AG04449 (cell line): ENCODE measurements at regions not wholly inside any gene's neighbourhood (a gene's known extent, or its start where the extent isn't known, plus 50 kb on each side); places are given as distances from the start of the nearest gene placed in this dataset.

ENCODE experiments used
- CTCF ChIA-PET: fragments of 350-600 bp; formaldehyde crosslinking; extraction: SDS; loops from one replicate; lab custom pipeline; 2021; ENCODE audit warnings: antibody characterized with exemption; lab: Yijun Ruan, JAX
- POLR2A ChIA-PET: fragments of 400-600, 350-600 bp; formaldehyde crosslinking; extraction: SDS; loops from one replicate; lab custom pipeline; 2020; ENCODE audit warnings: antibody characterized with exemption, inconsistent platforms; lab: Yijun Ruan, JAX
- DNase-seq: peaks from one replicate; pipeline ENCODE4 v3.0.0-alpha.2; 2010; ENCODE audit warnings: low read depth, low spot score
- H3K4me3 ChIP-seq: 2 replicates; pipeline ENCODE4 v1.5.1; 2011; ENCODE audit warnings: low read depth, mild to moderate bottlenecking, control low read depth, low read length
- CTCF ChIP-seq: IDR thresholded peaks from one replicate; pipeline ENCODE4 v1.5.1; 2011; ENCODE audit warnings: mild to moderate bottlenecking, moderate library complexity, low read length, control low read depth, inconsistent platforms; ENCODE audit not compliant: insufficient read depth; ENCODE audit errors: missing control alignments

GRCh38 chr3:174442302-174442682 lies 416.8 kb upstream of the NAALADL2 start:
- ChIA-PET POLR2A (interaction anchor here (0.9 to 1.8 kb wide), 2 partner anchors 561 to 828 kb away, joined by 4 read pairs; no protein-coding TSS in a partner anchor), CTCF (interaction anchor here (1.7 kb wide), 1 partner anchor 317 kb away, joined by 5 read pairs; no protein-coding TSS in a partner anchor)
- H3K4me3 ChIP-seq: peak overlapping the region; percentile 69
- TF ChIP-seq CTCF: no peak
- DNase-seq: no peak

GRCh38 chr3:174444391-174444790 lies 414.7 kb upstream of the NAALADL2 start:
- CTCF ChIA-PET: no interaction called here
- no peak overlapping the region for H3K4me3 ChIP-seq
- POLR2A ChIA-PET: no interaction called here
- DNase-seq: no peak
- TF ChIP-seq CTCF: no peak

DNA sequence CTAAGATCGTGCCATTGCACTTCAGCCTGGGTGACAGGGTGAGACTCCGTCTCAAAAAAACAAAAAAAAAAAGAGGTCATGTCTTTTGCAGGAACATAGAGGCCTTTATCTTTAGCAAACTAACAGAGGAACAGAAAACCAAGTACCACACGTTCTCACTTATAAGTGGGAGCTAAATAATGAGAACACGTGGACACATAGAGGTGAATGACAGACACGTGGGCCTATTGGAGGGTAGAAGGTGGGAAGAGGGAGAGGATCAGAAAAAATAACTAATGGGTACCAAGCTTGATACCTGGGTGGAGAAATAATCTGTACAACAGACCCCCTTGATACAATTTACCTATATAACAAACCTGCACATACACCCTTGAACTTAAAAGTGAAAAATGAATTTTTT lies 401.4 kb upstream of the NAALADL2 start:
- CTCF ChIA-PET: no interaction called here
- POLR2A ChIA-PET: no interaction called here

DNA sequence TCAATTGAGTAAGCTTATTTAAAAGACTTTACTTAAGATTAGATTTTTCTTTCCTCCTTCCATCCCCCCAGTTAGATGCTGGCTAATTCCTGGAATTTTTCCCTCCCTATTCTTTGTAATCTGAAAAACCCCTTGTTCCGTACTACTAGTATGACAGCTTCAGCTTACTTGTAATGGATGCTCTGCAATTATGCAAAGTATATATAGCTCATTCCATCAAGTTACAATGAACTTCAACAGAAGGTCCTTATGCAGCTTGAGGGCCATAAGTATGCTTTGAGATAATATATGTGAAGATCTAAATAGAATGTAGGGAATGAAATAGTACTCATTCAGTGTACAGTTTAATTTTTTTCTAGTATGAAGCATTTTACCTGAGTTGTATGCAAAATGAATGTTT lies 398.3 kb upstream of the NAALADL2 start:
- CTCF ChIA-PET: no interaction called here
- no peak for DNase-seq
- H3K4me3 ChIP-seq: no peak overlapping the region
- POLR2A ChIA-PET: no interaction called here
- no peak for TF ChIP-seq CTCF

More for the DNA sequence above, 401.4 kb upstream of the NAALADL2 start:
- DNase-seq: no peak
- no peak overlapping the region for H3K4me3 ChIP-seq
- TF ChIP-seq CTCF: no peak

DNA sequence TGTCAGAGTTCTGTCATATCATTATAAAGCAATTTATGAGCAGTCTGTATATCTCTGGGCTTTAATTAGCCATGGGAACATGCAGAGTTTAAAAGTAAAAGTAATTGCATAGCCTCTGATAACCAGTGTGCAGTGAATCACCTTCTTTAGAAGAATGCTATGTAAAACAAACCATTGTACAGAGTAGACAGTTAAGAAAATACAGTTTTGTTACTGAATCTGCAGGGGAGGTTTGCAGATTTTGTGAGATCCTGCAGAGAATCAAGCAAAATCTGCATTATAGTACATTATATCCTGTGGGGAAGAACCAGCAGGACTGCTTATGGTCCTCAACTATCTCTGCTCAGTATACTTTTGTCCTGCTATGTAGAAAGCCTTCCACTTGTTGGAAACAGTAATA lies 396.2 kb upstream of the NAALADL2 start:
- DNase-seq: no peak
- ChIA-PET CTCF (no interaction called here), POLR2A (no interaction called here)
- H3K4me3 ChIP-seq: no peak overlapping the region
- no peak for TF ChIP-seq CTCF

DNA sequence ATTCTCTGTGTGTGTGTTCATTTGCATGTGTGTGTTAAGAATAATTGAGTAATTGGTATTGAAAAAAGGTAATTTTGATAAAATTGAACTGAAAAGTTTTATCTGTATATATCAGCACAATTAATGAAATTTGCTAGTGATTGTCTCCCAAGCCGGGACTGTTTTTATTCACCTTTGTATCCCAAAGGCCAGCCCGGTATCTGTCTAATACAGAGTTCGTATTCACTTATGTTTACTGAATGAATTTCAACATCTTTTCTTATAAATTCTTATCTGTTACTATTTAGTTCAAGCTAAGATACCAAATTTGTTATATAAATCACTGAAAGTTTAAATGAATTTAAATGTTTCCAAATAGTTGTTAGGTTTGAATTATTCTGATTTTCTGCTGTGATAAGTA lies 394.0 kb upstream of the NAALADL2 start:
- CTCF ChIA-PET: no interaction called here
- no peak for DNase-seq
- no peak for TF ChIP-seq CTCF
- POLR2A ChIA-PET: no interaction called here
- no peak overlapping the region for H3K4me3 ChIP-seq
